OCI-LY3 (cell line): ENCODE measurements at regions not wholly inside any gene's neighbourhood (a gene's known extent, or its start where the extent isn't known, plus 50 kb on each side); places are given as distances from the start of the nearest gene placed in this dataset.
"Not testable (repeated sequence)": the region's sequence is repeated elsewhere in the genome, so short reads cannot be mapped to it uniquely, and the experiment has no call there.

Experiments
- CTCF ChIP-seq: fragments of 200-600, 300-600 bp; sonication (generic); IDR thresholded peaks from 2 replicates; pipeline ENCODE4 v1.5.1; 2014; ENCODE audit warnings: antibody characterized with exemption, low read length, low read depth
- EZH2phosphoT487 ChIP-seq: fragments of 200-600 bp; shearing (Covaris generic); IDR thresholded peaks from 2 replicates; pipeline ENCODE4 v1.6.1; 2018; ENCODE audit warnings: antibody characterized with exemption, mixed run types, low read depth

- not testable (repeated sequence) for TF ChIP-seq CTCF, EZH2phosphoT487
Measured at GRCh38 chr14:106482213-106482612, 955.8 kb downstream of the TMEM121 start.
